Endothelial cell of umbilical vein (primary cell): ENCODE measurements at regions not wholly inside any gene's neighbourhood (a gene's known extent, or its start where the extent isn't known, plus 50 kb on each side); places are given as distances from the start of the nearest gene placed in this dataset.

Experiments used
- EZH2 ChIP-seq: IDR thresholded peaks from 2 replicates; pipeline ENCODE4 v1.6.1; 2012; ENCODE audit warnings: borderline replicate concordance, low read depth, mild to moderate bottlenecking, moderate library complexity, low read length, inconsistent platforms; ENCODE audit not compliant: severe bottlenecking
- FOS ChIP-seq: IDR thresholded peaks from 2 replicates; pipeline ENCODE4 v1.6.1; 2011; ENCODE audit warnings: mild to moderate bottlenecking, low read length, moderate library complexity, borderline replicate concordance; ENCODE audit not compliant: insufficient read depth
- TF ChIP-seq, protein P1 (sequence below), 2 donors: IDR thresholded peaks; 1 replicate in 1 of 2; 2 replicates in 1 of 2; pipeline ENCODE4 v1.5.1; 2011; ENCODE audit warnings: low read length in 2 of 2, mild to moderate bottlenecking in 2 of 2, moderate library complexity in 2 of 2, control low read depth in 1 of 2, inconsistent platforms in 1 of 2, low read depth in 1 of 2; ENCODE audit not compliant: insufficient read depth in 1 of 2; ENCODE audit errors: extremely low read depth in 1 of 2

DNA sequence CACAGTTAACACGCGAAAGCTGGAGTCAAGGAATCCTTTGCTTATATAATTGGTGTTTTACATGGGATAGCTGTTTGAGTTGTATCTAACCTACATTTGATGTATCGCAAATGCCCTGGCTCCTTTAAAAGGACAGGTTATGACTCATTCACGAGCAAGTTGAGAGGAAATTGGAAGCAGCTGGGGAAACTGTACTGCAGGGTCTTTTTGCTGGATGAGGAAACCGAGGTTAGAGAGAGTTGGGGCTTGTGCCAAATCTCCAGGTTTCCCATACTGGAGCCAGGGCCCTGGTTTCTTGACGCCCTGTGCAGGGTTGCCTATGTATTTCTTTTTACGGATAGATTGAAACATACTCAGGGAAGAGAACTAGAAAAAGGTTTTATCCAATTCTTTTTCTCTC lies 60.0 kb upstream of the SPTBN1 start:
- peak; percentile 93 for TF ChIP-seq FOS
- TF ChIP-seq, protein P1, sequence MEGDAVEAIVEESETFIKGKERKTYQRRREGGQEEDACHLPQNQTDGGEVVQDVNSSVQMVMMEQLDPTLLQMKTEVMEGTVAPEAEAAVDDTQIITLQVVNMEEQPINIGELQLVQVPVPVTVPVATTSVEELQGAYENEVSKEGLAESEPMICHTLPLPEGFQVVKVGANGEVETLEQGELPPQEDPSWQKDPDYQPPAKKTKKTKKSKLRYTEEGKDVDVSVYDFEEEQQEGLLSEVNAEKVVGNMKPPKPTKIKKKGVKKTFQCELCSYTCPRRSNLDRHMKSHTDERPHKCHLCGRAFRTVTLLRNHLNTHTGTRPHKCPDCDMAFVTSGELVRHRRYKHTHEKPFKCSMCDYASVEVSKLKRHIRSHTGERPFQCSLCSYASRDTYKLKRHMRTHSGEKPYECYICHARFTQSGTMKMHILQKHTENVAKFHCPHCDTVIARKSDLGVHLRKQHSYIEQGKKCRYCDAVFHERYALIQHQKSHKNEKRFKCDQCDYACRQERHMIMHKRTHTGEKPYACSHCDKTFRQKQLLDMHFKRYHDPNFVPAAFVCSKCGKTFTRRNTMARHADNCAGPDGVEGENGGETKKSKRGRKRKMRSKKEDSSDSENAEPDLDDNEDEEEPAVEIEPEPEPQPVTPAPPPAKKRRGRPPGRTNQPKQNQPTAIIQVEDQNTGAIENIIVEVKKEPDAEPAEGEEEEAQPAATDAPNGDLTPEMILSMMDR (IDR thresholded peaks at IDR 0.05; ENCODE audit: extremely low read depth in 1 of 2, insufficient read depth in 1 of 2, low read depth in 1 of 2, low read length in 2 of 2): no peak
- TF ChIP-seq EZH2: no peak
